ENCODE measurements at regions not wholly inside any gene's neighbourhood (a gene's known extent, or its start where the extent isn't known, plus 50 kb on each side); places are given as distances from the start of the nearest gene placed in this dataset.

DNA sequence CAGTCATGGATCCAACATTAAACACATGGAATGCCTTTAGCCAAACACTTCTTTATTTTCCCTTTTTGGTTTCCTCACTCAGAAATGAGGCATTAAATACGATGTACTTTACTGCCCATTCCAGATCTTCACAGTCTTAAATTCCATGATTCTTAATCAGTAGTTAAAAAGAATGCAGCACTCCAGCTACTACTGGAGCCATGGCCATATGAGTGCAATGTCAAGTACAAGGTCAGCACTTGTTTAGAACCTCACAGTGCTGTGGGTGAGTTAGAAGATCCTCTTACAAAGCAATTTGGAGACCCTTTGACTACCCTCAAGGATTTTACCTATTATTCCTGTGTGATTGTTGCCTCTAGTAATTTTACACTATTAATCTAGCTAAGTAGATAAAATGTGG, 550.3 kb upstream of the LRRTM1 start:
- DNase-seq: no peak

DNA sequence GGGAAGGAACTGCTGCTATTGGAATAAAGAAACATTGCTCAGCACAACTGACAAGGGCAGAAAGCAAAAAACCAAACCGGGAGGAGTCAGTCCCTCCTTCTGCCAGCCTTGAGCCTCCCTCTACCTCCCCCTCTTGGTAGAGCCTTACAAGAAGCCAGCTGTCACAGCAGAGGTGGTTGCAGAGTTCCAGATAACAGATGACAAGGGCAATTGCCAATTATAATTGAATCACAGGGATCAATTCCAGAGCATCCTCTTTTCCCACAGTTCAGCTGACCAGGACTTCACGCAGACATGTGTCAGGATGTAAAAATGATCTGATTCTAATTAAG, 548.2 kb upstream of the LRRTM1 start:
- no peak for DNase-seq

DNA sequence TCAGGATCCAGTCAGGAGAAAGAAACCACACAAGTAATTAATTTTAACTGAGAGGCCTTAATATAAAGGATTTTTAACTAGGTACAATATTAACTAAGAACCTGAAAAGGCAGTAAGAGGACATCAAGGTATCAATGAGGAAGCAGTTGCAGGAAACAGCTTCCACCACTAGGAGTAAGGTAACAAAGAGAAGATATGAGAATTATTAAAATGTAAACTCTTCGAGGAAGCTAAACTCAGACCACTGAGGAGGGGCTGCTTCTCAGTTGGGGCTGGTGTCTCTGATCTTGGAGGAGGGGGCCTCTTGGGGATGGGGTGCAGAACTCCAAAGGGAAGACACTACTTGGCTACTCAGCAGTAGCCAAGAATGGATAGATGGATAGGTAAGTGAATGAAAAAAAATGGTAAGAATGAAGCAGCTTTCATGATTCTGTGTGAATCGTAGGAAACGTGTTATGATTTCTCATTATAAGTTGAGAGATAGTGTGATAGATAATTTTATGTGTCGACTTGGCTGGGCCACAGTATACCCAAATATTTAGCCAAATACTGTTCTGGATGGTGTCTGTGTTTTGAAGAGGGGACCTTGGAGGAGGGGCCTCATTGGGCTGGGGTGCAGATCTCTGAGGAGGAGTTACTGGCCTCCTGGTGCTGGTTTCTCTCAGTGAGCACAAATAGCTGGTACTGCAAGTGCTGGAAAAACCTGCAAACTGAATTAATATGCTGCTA, 547.7 kb upstream of the LRRTM1 start:
- DNase-seq: no peak

DNA sequence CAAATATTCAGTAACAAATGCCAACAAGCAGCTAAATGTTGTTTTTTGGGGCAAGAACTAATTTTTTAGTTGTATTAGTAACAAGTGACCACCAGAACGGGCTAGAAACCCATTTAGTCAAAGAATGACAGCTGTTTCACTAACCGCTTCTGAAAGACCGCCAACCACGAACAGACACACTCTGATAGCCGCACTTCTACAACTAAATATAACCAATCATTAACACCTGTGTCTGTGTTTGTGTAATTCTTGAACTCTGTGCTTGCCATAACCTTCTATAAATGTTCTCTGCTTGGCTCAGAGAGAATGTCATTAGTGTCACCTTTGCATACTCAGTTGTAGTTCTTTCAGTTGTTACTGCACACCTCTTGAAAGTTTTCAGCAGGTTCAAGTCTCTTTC, 526.3 kb upstream of the LRRTM1 start:
- no peak for DNase-seq

DNA sequence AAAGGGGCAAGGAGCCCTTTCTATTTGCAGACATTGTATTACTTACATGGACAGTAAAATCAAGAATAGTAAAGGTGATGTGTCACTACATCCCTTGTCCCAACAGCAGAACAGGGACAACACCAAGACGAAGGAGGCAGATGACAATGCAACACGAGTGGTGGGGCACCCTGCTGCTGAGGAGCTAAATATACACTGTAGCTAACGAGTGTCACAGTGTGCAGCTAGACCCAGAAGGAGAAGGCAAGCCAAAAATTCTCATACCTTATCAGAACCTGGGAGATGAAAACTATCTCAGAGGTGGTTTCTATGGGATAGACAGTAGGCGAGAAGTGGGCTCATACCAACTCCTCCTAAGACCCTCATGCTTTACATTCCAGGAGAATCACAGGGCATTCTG, 518.4 kb upstream of the LRRTM1 start:
- no peak for DNase-seq

DNA sequence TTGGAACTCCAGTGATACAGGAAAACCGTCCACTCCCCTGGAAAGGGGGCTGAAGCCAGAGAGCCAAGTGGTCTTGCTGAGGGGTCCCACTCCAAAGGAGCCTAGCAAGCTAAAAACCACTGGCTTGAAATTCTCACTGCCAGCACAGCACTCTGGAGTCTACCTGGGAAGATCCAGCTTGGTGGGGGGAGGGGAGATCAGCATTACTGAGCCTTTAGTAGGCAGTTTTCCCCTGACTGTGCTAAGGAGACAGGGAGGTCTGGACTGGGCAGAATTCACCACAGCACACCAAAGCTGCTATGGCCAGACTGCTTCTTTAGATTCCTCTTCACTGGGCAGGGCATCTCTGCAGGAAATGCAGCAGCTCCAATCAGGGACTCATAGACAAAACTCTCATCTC, 510.7 kb upstream of the LRRTM1 start:
- DNase-seq: no peak

DNA sequence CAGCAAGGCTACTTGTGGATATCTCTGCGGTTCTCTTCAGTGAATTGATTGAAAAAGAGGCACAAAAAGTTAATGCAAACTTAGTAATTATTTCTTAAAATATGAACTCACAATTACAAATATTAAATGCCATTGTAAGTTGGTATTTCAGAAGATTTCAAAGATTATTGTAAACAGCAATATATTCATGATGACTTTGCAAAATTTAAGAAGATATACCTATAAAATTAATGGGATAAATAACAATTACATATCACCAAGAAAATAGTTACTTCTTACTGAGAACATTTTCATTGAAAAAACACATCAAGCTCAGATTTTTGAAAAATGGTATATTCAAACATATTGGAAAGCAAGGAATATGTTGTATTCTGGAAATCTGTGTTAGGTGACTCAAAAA, 482.0 kb upstream of the LRRTM1 start:
- no peak for DNase-seq

DNA sequence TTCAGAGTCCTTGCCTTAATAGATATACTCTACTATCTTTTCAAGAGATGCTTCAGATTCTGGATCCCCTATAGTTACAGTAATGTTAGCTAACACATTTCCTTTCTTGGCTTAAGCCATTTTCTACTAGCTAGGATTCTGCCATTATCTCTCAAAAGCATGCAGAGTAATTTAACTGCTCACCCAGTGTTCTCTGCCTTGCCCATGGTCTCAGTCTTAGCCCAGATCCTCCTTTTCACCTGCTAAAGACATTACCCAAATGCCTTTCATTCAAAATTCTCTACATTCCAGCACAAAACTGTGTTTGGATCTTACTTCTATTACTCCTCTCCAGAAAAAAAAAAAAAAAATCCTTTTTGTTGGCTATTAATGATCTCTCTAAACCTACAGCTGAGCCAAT, 474.2 kb upstream of the LRRTM1 start:
- no peak for DNase-seq

DNA sequence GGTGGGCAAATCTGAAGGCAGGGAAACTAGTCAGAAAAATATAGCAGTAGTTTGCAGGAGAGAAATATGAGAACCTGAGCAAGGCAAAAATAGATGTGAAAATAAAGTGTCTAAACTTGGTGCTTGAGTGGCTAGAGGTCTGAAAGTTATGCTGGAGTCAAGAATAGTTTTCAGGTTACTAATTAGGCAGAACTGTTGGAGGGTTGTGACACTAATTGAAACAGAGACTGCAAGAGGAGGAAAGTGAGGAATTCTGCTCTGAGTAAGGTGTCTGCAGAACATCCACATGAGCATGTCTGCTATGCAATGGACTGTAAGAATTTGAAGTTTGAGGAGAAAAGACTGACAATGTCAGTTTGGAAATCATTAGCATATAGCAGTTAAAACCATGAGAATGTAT, 444.0 kb upstream of the LRRTM1 start:
- DNase-seq: no peak

DNA sequence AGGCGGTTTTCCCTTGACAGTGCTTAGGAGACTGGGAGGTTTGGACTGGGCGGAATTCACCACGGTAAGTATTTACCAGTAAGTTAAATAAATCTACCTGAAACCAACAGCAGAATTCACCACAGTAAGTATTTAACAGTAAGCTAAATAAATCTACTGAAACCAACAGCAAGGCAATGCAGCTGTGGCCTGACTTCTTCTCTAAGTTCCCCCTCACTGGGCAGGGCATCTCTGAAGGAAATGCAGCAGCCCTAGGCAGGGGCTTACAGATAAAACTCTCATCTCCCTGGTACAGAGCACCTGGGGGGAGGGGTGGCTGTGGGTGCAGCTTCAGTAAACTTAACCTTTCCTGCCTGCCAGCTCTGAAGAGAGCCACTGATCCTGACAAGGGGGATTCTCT, 432.5 kb upstream of the LRRTM1 start:
- DNase-seq: no peak

DNA sequence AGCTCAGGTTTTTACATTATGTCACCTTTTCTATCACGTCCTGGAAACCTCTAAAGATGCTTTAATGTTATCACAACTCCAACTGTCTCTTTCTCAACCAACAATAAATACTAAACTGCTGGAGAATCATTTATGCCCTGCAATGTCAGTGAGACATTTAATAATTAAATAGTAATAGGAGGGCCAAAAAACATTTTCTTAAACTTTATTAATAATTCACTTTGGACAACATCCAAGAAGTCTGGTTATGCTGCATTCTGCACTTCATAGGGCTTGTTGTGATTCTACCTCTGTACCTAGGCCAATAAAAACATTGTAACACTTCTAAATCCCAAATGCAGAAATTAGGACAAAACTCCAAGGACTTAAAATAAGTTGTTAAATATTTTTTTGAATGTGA, 420.4 kb upstream of the LRRTM1 start:
- DNase-seq: no peak

DNA sequence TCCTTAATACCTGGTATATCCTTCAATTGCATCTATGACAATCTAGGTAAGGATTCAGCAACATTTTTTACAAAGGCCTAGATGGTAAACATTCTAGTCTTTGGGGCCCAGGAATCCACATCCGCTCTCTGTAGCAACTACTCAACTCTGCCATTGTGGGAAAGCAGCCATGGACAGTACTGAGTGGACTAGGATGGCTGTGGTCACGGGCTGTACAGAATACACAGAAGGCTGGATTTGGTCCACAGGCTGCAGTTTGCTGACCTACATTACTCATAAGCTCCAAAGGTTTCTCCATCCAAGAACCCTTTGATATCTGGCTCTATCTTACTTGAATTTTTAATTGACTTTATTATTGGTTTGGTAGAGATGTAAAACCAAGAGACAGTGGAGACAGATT, 418.3 kb upstream of the LRRTM1 start:
- no peak for DNase-seq

DNA sequence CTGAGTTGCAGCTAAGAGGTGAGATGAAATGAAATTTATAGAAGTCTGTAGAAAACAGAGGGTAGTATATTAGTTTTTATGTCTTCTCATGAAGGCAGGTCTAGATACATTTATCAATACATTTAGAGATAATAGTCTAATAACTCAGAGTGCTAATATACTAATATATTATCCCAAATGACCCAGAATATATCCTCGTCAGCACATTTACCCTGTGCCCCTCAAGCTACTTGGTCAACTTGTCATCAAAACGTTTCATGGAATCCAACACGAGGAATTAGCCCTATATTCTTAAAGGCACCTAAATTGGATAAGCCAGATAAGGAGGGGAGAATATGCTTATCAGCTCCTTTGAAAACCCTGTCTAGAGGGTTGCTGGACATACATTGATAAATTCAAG, 415.1 kb upstream of the LRRTM1 start:
- DNase-seq: no peak

DNA sequence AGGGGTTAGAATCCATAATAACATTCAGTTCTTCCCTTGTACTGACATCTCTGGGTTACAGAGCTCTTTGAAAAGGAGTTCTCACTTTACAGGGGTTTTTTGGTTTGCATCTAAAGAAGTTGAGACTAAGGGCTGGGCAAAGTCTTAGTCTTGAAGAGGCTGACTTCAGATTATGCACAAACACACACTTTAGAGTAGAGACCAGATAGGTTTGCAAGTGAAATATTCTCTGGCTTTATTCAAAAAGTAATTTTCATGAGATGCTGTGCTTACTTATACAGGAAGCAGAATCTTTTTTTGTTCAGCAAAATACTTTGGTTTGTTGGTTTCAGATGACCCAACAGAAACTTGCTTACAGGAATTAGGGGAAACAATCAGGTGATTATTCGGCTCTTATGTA, 410.9 kb upstream of the LRRTM1 start:
- DNase-seq: no peak

DNA sequence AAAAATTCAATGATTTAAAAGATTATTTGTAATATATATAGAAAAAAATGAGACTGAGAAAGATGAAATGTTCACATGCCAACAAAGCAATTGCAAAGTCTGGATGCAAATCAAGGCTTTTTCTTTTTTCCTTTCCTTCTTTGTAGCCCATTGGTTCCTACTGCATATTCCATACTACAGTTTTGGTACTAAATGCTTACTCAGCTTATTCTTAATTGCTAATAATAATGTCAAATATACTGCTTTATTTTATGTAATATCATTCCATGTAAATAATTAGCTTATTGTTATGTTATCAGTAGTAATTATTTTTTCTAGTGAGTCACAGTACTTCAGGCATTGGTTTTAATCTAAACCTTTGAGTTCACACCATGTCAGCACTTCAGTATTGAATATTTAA, 407.4 kb upstream of the LRRTM1 start:
- no peak for DNase-seq

DNA sequence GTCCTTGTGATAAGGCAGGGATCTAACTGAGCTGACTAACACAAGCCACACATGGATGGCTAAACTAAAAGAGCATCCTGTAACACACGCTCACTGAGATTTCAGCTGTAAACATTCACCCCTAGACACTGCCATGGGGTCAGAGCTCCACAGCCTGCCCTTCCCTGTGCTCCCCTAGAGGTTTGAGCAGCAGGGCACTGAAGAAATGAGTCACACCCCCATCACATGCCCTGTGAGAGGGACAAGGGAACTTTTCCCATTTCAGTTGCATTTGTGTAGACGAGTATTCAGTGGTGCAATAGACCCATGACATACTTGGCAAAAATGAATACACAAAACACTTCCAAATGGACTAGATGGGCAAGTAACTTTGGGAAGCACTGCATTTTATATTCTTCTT, 402.4 kb upstream of the LRRTM1 start:
- no peak for DNase-seq

DNA sequence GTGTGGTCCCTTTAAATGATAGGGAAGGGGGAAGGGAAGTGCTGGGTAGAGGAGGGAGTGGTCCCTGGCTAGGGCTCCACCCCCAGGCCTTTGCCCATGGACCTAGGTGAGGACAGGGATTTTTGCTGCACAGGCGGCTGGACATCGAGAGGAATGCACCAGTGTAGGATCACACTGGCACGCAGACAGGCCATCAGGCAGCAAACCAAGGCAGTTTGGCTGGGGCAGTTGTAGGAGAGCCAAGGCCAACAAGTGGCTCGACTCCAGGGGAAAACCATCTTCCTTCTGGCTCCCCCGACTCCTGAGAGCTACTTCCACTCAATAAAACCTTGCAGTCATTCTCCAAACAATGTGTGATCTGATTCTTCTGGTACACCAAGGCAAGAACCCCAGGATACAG, 402.0 kb upstream of the LRRTM1 start:
- no peak for DNase-seq

DNA sequence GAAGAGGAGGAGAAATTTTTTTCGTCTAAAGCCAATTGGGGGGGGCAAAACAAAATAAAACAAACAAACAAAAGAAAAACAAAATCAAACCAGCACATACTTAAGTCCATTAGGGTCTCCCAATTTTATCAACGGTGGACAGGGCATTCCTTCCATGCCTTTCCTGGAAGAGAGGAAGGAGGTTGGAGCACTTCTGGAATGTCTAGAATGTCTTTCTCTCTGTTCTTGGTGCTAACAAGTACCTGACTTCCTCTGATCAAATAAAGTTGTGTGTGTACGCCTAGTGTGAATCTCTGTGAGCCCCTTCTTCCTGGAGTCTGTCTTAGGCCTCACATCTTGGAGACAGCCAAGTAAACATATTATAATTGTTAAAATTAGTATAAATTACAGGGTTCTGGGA, 399.0 kb upstream of the LRRTM1 start:
- DNase-seq: no peak

DNA sequence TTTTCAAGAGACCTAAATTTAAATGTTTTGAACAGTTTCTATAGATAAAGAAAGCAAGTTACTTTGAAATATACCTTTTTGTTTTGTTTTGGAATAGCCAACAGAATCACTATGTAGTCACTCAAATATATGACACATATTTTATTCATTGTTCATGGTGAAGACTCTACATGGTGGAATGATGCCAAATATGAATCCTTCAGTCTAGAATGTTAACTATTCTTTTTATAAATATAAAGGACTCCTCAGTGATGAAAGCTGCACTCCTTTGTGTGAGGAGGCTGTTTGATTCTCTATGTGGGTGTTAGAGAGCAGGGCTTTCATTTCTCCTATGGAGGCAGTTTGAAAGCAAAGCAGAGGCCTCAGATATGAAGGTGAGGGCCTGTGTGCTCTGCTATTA, 396.4 kb upstream of the LRRTM1 start:
- DNase-seq: no peak
